Activated naive CD8-positive, alpha-beta T cell (primary cell): ENCODE measurements at regions not wholly inside any gene's neighbourhood (a gene's known extent, or its start where the extent isn't known, plus 50 kb on each side); places are given as distances from the start of the nearest gene placed in this dataset.

Experiments
- H3K27ac Mint-ChIP-seq: one replicate; pipeline ENCODE4 v1.8.0; 2021; ENCODE audit warnings: mixed read lengths
- H3K27me3 Mint-ChIP-seq: one replicate; pipeline ENCODE4 v1.8.0; 2021; ENCODE audit warnings: mixed read lengths
- H3K36me3 Mint-ChIP-seq: one replicate; pipeline ENCODE4 v1.8.0; 2021; ENCODE audit warnings: mixed read lengths
- H3K4me1 Mint-ChIP-seq: one replicate; pipeline ENCODE4 v1.8.0; 2021; ENCODE audit warnings: low read depth, mixed read lengths
- H3K4me3 Mint-ChIP-seq: one replicate; pipeline ENCODE4 v1.8.0; 2021; ENCODE audit warnings: mild to moderate bottlenecking, mixed read lengths
- H3K9me3 Mint-ChIP-seq: one replicate; pipeline ENCODE4 v1.8.0; 2021; ENCODE audit warnings: low read depth, mixed read lengths

- Mint-ChIP-seq H3K27ac (no peak overlapping the region), H3K36me3 (no peaks in the 10 kb centered on the region), H3K4me3 (no peak overlapping the region), H3K4me1 (no peaks in the 10 kb centered on the region), H3K27me3 (no peaks in the 10 kb centered on the region), H3K9me3 (no peaks in the 10 kb centered on the region)
Observed at GRCh38 chr2:173762864-173763263, 202.3 kb downstream of the SP3 start.

- H3K9me3 Mint-ChIP-seq: no peaks in the 10 kb centered on the region
- H3K4me3 Mint-ChIP-seq: no peak overlapping the region
- H3K4me1 Mint-ChIP-seq: no peaks in the 10 kb centered on the region
- no peaks in the 10 kb centered on the region for H3K27me3 Mint-ChIP-seq
- H3K27ac Mint-ChIP-seq: no peak overlapping the region
- H3K36me3 Mint-ChIP-seq: no peaks in the 10 kb centered on the region
Observed at GRCh38 chr2:173763641-173764040, 201.5 kb downstream of the SP3 start.

- H3K27ac Mint-ChIP-seq: no peak overlapping the region
- no peaks in the 10 kb centered on the region for H3K36me3 Mint-ChIP-seq
- no peaks in the 10 kb centered on the region for H3K27me3 Mint-ChIP-seq
- no peak overlapping the region for H3K4me3 Mint-ChIP-seq
- no peaks in the 10 kb centered on the region for H3K9me3 Mint-ChIP-seq
- no peaks in the 10 kb centered on the region for H3K4me1 Mint-ChIP-seq
Observed at GRCh38 chr2:173764094-173764493, 201.1 kb downstream of the SP3 start.

- H3K4me1 Mint-ChIP-seq: no peaks in the 10 kb centered on the region
Observed at GRCh38 chr2:173766537-173767289, 198.5 kb downstream of the SP3 start.

GRCh38 chr2:173770947-173771678, 194.1 kb downstream of the SP3 start:
- Mint-ChIP-seq H3K9me3 (no peaks in the 10 kb centered on the region), H3K27ac (no peak overlapping the region), H3K4me3 (no peak overlapping the region), H3K36me3 (no peaks in the 10 kb centered on the region), H3K4me1 (no peaks in the 10 kb centered on the region), H3K27me3 (peaks cover 4% of the 10 kb centered on the region)

More at GRCh38 chr2:173766537-173767289, 198.5 kb downstream of the SP3 start:
- H3K4me3 Mint-ChIP-seq: no peak overlapping the region
- H3K9me3 Mint-ChIP-seq: no peaks in the 10 kb centered on the region
- H3K36me3 Mint-ChIP-seq: no peaks in the 10 kb centered on the region
- H3K27ac Mint-ChIP-seq: no peak overlapping the region
- H3K27me3 Mint-ChIP-seq: peaks cover 2% of the 10 kb centered on the region

- Mint-ChIP-seq H3K27me3 (peaks cover 4% of the 10 kb centered on the region), H3K9me3 (no peaks in the 10 kb centered on the region), H3K4me1 (no peaks in the 10 kb centered on the region), H3K27ac (no peak overlapping the region), H3K36me3 (no peaks in the 10 kb centered on the region), H3K4me3 (no peak overlapping the region)
Observed at GRCh38 chr2:173772205-173772604, 193.0 kb downstream of the SP3 start.

- Mint-ChIP-seq H3K27ac (no peak overlapping the region), H3K4me1 (no peaks in the 10 kb centered on the region), H3K4me3 (no peak overlapping the region), H3K9me3 (no peaks in the 10 kb centered on the region), H3K36me3 (no peaks in the 10 kb centered on the region), H3K27me3 (peaks cover 4% of the 10 kb centered on the region)
Observed at GRCh38 chr2:173773076-173773475, 192.1 kb downstream of the SP3 start.

GRCh38 chr2:173775440-173775839, 189.7 kb downstream of the SP3 start:
- no peaks in the 10 kb centered on the region for H3K4me1 Mint-ChIP-seq
- H3K27ac Mint-ChIP-seq: no peak overlapping the region
- H3K27me3 Mint-ChIP-seq: peaks cover 2% of the 10 kb centered on the region
- H3K36me3 Mint-ChIP-seq: no peaks in the 10 kb centered on the region
- H3K9me3 Mint-ChIP-seq: no peaks in the 10 kb centered on the region
- no peak overlapping the region for H3K4me3 Mint-ChIP-seq

GRCh38 chr2:173782681-173783080, 182.5 kb downstream of the SP3 start:
- peaks cover 13% of the 10 kb centered on the region for H3K27me3 Mint-ChIP-seq
- H3K4me3 Mint-ChIP-seq: no peak overlapping the region
- H3K9me3 Mint-ChIP-seq: no peaks in the 10 kb centered on the region
- H3K27ac Mint-ChIP-seq: no peak overlapping the region
- H3K4me1 Mint-ChIP-seq: no peaks in the 10 kb centered on the region
- no peaks in the 10 kb centered on the region for H3K36me3 Mint-ChIP-seq

GRCh38 chr2:173783382-173783781, 181.8 kb downstream of the SP3 start:
- no peak overlapping the region for H3K27ac Mint-ChIP-seq
- peaks cover 13% of the 10 kb centered on the region for H3K27me3 Mint-ChIP-seq
- H3K4me1 Mint-ChIP-seq: no peaks in the 10 kb centered on the region
- no peaks in the 10 kb centered on the region for H3K9me3 Mint-ChIP-seq
- no peak overlapping the region for H3K4me3 Mint-ChIP-seq
- H3K36me3 Mint-ChIP-seq: no peaks in the 10 kb centered on the region

- no peak overlapping the region for H3K27ac Mint-ChIP-seq
- no peaks in the 10 kb centered on the region for H3K9me3 Mint-ChIP-seq
- no peak overlapping the region for H3K4me3 Mint-ChIP-seq
- no peaks in the 10 kb centered on the region for H3K4me1 Mint-ChIP-seq
- peaks cover 13% of the 10 kb centered on the region for H3K27me3 Mint-ChIP-seq
- H3K36me3 Mint-ChIP-seq: no peaks in the 10 kb centered on the region
Observed at GRCh38 chr2:173785813-173786212, 179.4 kb downstream of the SP3 start.

GRCh38 chr2:173791502-173791901, 173.7 kb downstream of the SP3 start:
- Mint-ChIP-seq H3K4me3 (no peak overlapping the region), H3K4me1 (no peaks in the 10 kb centered on the region), H3K27me3 (peaks cover 2% of the 10 kb centered on the region), H3K27ac (no peak overlapping the region), H3K36me3 (no peaks in the 10 kb centered on the region), H3K9me3 (no peaks in the 10 kb centered on the region)

GRCh38 chr2:173792166-173792565, 173.0 kb downstream of the SP3 start:
- no peak overlapping the region for H3K27ac Mint-ChIP-seq
- H3K27me3 Mint-ChIP-seq: peaks cover 2% of the 10 kb centered on the region
- H3K9me3 Mint-ChIP-seq: no peaks in the 10 kb centered on the region
- no peaks in the 10 kb centered on the region for H3K4me1 Mint-ChIP-seq
- no peaks in the 10 kb centered on the region for H3K36me3 Mint-ChIP-seq
- H3K4me3 Mint-ChIP-seq: no peak overlapping the region

GRCh38 chr2:173792741-173793140, 172.4 kb downstream of the SP3 start:
- H3K4me3 Mint-ChIP-seq: no peak overlapping the region
- no peaks in the 10 kb centered on the region for H3K9me3 Mint-ChIP-seq
- no peaks in the 10 kb centered on the region for H3K36me3 Mint-ChIP-seq

GRCh38 chr2:173793709-173794565, 171.2 kb downstream of the SP3 start:
- Mint-ChIP-seq H3K27ac (no peak overlapping the region), H3K9me3 (no peaks in the 10 kb centered on the region), H3K4me3 (no peak overlapping the region), H3K27me3 (peaks cover 2% of the 10 kb centered on the region), H3K4me1 (no peaks in the 10 kb centered on the region), H3K36me3 (no peaks in the 10 kb centered on the region)

More at GRCh38 chr2:173792741-173793140, 172.4 kb downstream of the SP3 start:
- Mint-ChIP-seq H3K27me3 (peaks cover 2% of the 10 kb centered on the region), H3K4me1 (no peaks in the 10 kb centered on the region), H3K27ac (no peak overlapping the region)
